Gastroesophageal sphincter (tissue), 4 donors: ENCODE measurements at regions not wholly inside any gene's neighbourhood (a gene's known extent, or its start where the extent isn't known, plus 50 kb on each side); places are given as distances from the start of the nearest gene placed in this dataset.
"Not testable (repeated sequence)": the region's sequence is repeated elsewhere in the genome, so short reads cannot be mapped to it uniquely, and the experiment has no call there.

Source experiments
- ATAC-seq: fragments of 150-250 bp; one replicate; pipeline ENCODE4 v1.9.1; 2016; ENCODE audit warnings: mild to moderate bottlenecking, moderate library complexity
- H3K27ac ChIP-seq, 4 donors: fragments of 200-600 bp; sonication (generic) in 3 of 4; 1 replicate in 3 of 4; 2 replicates in 1 of 4; pipeline ENCODE4 v1.5.1; 2016 to 2019
- H3K27me3 ChIP-seq: fragments of 200-600 bp; sonication (generic); one replicate; pipeline ENCODE4 v1.5.1; 2019
- H3K36me3 ChIP-seq, 2 donors: fragments of 200-600 bp; sonication (generic); one replicate each; pipeline ENCODE4 v1.5.1; 2019; ENCODE audit warnings: control low read depth in 1 of 2
- H3K4me1 ChIP-seq, 3 donors: fragments of 200-600 bp; sonication (generic); 1 replicate in 2 of 3; 2 replicates in 1 of 3; pipeline ENCODE4 v1.5.1; 2016 to 2019; ENCODE audit warnings: control low read depth in 2 of 3
- H3K4me3 ChIP-seq, 2 donors: fragments of 200-600 bp; sonication (generic); one replicate each; pipeline ENCODE4 v1.5.1; 2019; ENCODE audit warnings: mild to moderate bottlenecking in 1 of 2, moderate library complexity in 1 of 2
- H3K9me3 ChIP-seq, 3 donors: fragments of 200-600 bp; sonication (generic); one replicate each; pipeline ENCODE4 v1.5.1; 2017 to 2019; ENCODE audit warnings: control low read depth in 2 of 3
- EP300 ChIP-seq: sonication (generic); formaldehyde crosslinking; IDR thresholded peaks from one replicate; pipeline ENCODE4 v1.6.1; 2017; ENCODE audit warnings: antibody characterized with exemption, mild to moderate bottlenecking
- POLR2A ChIP-seq, 2 donors: fragments of 450-650 bp; IDR thresholded peaks; one replicate each; pipeline ENCODE4 v1.6.1; 2017; ENCODE audit warnings: antibody characterized with exemption in 2 of 2, mild to moderate bottlenecking in 2 of 2, moderate library complexity in 1 of 2
- POLR2AphosphoS5 ChIP-seq: sonication (generic); formaldehyde crosslinking; IDR thresholded peaks from one replicate; pipeline ENCODE4 v1.6.1; 2017; ENCODE audit warnings: antibody characterized with exemption
- whole genome bisulfite sequencing, 2 donors: methylation state at CpG; one replicate each; pipeline ENCODE4 v1.1.5; 2018; ENCODE audit warnings: low coverage in 1 of 2; 5-methylcytosine and 5-hydroxymethylcytosine counted together
- TF ChIP-seq, protein P1 (sequence below), 4 experiments: fragments of 200-600 bp in 2 of 4; fragments of 450-650 bp in 2 of 4; sonication (generic) in 1 of 4; IDR thresholded peaks; one replicate each; pipeline ENCODE4 v1.5.1; 2017 to 2019; ENCODE audit warnings: antibody characterized with exemption in 4 of 4, mild to moderate bottlenecking in 2 of 4, moderate library complexity in 2 of 4

DNA sequence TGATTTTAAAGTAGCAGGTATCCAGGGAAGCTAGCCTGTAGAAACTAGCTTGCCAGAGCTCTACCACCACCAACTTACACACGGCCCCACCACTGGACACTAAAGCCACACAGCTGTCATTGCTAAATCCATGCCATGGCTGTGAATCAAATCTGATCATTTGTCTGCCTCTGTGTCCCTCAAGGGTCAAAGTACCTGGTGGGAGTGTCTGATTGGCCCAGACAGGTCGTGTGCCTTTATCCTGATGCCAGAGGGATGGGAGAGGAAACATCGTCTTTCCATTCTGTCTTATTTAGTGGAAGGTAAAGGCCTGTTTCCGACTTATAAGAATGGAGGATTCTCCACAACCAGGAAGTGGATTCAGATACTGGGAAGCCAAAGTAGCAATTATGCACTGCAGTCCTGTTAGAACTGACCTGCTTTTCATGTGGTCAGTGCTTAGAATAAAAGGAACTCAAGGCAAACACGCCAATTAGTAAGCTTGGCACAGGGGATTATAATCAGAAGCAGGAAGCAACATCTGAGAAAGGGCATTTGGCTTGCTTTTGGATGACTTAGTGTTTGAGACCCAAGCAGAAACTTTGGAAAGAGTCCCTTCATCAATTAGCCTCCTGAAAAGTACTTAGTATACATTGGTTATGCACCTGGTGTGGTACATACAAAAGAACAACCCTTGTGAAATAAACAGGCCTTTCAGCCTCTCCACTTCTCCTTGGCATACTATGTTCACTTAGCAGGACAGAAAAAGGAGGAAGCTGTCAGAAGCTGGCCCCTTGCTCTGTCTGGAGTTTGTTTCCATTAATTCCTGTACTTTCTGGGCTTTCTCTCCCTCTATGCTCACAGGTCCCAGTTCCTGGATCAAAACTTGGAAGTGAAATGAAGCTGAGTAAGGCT, 192.4 kb downstream of the NUFIP1 start:
- Histone ChIP-seq H3K27ac (peak overlapping the region in 1 of 4 donors; percentile 1), H3K4me1 (no peaks in the 10 kb centered on the region), H3K9me3 (no peaks in the 10 kb centered on the region), H3K36me3 (no peaks in the 10 kb centered on the region), H3K27me3 (no peaks in the 10 kb centered on the region), H3K4me3 (no peak overlapping the region)
- no peak for ATAC-seq
- TF ChIP-seq POLR2A (IDR thresholded peaks at IDR 0.05), result no peak
- no peak for TF ChIP-seq POLR2AphosphoS5
- TF ChIP-seq, protein P1, sequence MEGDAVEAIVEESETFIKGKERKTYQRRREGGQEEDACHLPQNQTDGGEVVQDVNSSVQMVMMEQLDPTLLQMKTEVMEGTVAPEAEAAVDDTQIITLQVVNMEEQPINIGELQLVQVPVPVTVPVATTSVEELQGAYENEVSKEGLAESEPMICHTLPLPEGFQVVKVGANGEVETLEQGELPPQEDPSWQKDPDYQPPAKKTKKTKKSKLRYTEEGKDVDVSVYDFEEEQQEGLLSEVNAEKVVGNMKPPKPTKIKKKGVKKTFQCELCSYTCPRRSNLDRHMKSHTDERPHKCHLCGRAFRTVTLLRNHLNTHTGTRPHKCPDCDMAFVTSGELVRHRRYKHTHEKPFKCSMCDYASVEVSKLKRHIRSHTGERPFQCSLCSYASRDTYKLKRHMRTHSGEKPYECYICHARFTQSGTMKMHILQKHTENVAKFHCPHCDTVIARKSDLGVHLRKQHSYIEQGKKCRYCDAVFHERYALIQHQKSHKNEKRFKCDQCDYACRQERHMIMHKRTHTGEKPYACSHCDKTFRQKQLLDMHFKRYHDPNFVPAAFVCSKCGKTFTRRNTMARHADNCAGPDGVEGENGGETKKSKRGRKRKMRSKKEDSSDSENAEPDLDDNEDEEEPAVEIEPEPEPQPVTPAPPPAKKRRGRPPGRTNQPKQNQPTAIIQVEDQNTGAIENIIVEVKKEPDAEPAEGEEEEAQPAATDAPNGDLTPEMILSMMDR (IDR thresholded peaks at IDR 0.05), result no peak
- TF ChIP-seq EP300, result no peak
- WGBS, 2 donors, result 82% methylated on average over 4 of the region's 5 CpGs; no CpG with 5 or more reads in 1 of the 2 donors

GRCh38 chr13:44796039-44796438, 193.2 kb downstream of the NUFIP1 start:
- H3K27me3 ChIP-seq, H3K4me3 ChIP-seq, H3K4me1 ChIP-seq, H3K36me3 ChIP-seq, H3K27ac ChIP-seq, ATAC-seq, H3K9me3 ChIP-seq: not testable (repeated sequence)
- WGBS, 2 donors, result 100% methylated on average over 1 of the region's 2 CpGs; no CpG with 5 or more reads in 1 of the 2 donors

DNA sequence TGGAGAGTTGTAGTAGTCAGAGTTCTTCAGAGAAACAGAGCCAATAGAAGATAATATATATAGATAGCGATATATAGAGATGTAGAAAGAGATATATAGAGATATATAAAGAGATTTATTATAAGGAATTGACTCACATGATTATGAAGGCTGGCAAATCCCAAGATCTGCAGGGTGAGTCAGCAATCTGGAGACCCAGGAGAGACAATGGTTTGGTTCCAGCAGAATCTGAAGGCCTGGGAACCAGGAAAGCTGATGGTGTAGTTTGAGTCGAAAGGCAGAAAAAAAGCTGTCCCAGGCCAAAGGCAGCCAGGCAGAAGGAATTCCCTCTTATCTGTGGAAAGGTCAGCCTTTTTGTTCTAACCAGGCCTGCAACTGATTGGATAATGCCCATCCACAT, 194.1 kb downstream of the NUFIP1 start:
- no peak for ATAC-seq
- Histone ChIP-seq H3K27me3 (no peaks in the 10 kb centered on the region), H3K27ac (no peak overlapping the region), H3K36me3 (no peaks in the 10 kb centered on the region), H3K9me3 (no peaks in the 10 kb centered on the region), H3K4me3 (no peak overlapping the region), H3K4me1 (no peaks in the 10 kb centered on the region)
- 85 to 100% methylated on average over 1 to 2 of the region's 2 CpGs for WGBS, 2 donors
- TF ChIP-seq POLR2A (IDR thresholded peaks at IDR 0.05) (no peak), POLR2AphosphoS5 (no peak), EP300 (no peak)
- TF ChIP-seq, protein P1 (IDR thresholded peaks at IDR 0.05), result no peak

DNA sequence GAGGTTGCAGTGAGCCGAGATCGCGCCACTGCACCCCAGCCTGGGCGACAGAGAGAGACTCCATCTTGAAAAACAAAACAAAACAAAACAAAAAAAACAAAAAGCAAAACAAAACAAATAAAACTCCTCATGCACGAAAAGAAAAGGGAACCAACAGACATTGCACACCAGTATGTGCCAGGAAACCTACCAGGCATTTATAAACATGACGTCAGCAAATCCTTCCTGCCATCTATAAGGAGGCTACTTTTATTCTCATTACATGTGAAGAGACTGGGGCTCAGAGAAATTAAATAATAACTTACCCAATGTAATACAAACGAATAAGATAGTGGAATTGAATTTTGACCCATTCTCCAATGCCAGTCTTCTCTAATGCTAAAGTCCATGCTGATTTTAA, 197.2 kb downstream of the NUFIP1 start:
- WGBS, 2 donors, result 80 to 81% methylated on average over 3 to 6 of the region's 7 CpGs
- H3K9me3 ChIP-seq, result no peaks in the 10 kb centered on the region
- no peak for TF ChIP-seq POLR2A (IDR thresholded peaks at IDR 0.05)
- TF ChIP-seq, protein P1 (IDR thresholded peaks at IDR 0.05), result no peak
- TF ChIP-seq EP300, result no peak
- TF ChIP-seq POLR2AphosphoS5, result no peak
- H3K4me1 ChIP-seq, result no peaks in the 10 kb centered on the region
- no peaks in the 10 kb centered on the region for H3K27me3 ChIP-seq
- H3K36me3 ChIP-seq, result no peaks in the 10 kb centered on the region
- no peak overlapping the region for H3K4me3 ChIP-seq
- H3K27ac ChIP-seq, result no peak overlapping the region
- ATAC-seq, result no peak

DNA sequence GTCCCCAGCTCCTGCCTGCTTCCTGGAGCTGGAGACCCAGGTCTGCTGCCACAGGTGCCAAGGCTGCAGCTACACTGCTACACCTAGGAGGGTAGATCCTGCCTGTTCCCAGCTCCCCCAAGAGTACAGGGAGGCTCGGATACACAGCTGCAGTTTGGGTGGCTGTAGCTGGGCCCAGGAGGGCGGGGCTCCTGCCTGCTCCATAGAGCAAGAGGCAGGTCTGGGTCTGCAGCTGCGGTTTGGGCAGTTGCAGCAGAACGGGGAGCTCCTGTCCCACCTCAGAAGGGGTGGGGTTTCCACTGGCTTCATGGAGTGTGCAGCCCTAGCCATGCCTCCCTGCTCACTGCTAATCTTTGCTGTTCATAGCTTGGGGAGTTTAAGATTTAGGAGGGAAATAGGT, 199.0 kb downstream of the NUFIP1 start:
- Histone ChIP-seq H3K27me3 (no peaks in the 10 kb centered on the region), H3K9me3 (no peaks in the 10 kb centered on the region), H3K4me3 (no peak overlapping the region), H3K4me1 (peaks cover 0 to 6% (median 3%) of the 10 kb centered on the region in 3 donors), H3K36me3 (no peaks in the 10 kb centered on the region), H3K27ac (no peak overlapping the region)
- WGBS, 2 donors, result no CpG with 5 or more reads among the region's 4 CpGs
- TF ChIP-seq POLR2A (IDR thresholded peaks at IDR 0.05) (no peak), POLR2AphosphoS5 (no peak), EP300 (no peak)
- TF ChIP-seq, protein P1 (IDR thresholded peaks at IDR 0.05), result no peak
- ATAC-seq, result no peak
